Activated naive CD4-positive, alpha-beta T cell treated with anti-CD3 and anti-CD28 coated beads, Interleukin-2, amount 10 ng/mL, durations not matched to agents 7 days and 5 days (primary cell): ENCODE measurements at regions not wholly inside any gene's neighbourhood (a gene's known extent, or its start where the extent isn't known, plus 50 kb on each side); places are given as distances from the start of the nearest gene placed in this dataset.

Source experiments
- CTCF ChIA-PET: fragments of 350-600 bp; sonication (Branson Sonifier 250); formaldehyde crosslinking; loops from one replicate; lab custom pipeline; 2021; ENCODE audit warnings: antibody characterized with exemption; lab: Charles Lee
- DNase-seq: peaks from one replicate; pipeline ENCODE4 v3.0.0-alpha.2; 2020
- H3K27ac Mint-ChIP-seq: one replicate; pipeline ENCODE4 v1.8.0; 2021; ENCODE audit warnings: mild to moderate bottlenecking, moderate library complexity, mixed read lengths
- H3K27me3 Mint-ChIP-seq: one replicate; pipeline ENCODE4 v1.8.0; 2021; ENCODE audit warnings: mild to moderate bottlenecking, mixed read lengths
- H3K36me3 Mint-ChIP-seq: one replicate; pipeline ENCODE4 v1.8.0; 2021; ENCODE audit warnings: mixed read lengths
- H3K4me1 Mint-ChIP-seq: one replicate; pipeline ENCODE4 v1.8.0; 2021; ENCODE audit warnings: mixed read lengths
- H3K4me3 Mint-ChIP-seq: one replicate; pipeline ENCODE4 v1.8.0; 2021; ENCODE audit warnings: mild to moderate bottlenecking, moderate library complexity, mixed read lengths
- H3K9me3 Mint-ChIP-seq: one replicate; pipeline ENCODE4 v1.8.0; 2021; ENCODE audit warnings: mixed read lengths

DNA sequence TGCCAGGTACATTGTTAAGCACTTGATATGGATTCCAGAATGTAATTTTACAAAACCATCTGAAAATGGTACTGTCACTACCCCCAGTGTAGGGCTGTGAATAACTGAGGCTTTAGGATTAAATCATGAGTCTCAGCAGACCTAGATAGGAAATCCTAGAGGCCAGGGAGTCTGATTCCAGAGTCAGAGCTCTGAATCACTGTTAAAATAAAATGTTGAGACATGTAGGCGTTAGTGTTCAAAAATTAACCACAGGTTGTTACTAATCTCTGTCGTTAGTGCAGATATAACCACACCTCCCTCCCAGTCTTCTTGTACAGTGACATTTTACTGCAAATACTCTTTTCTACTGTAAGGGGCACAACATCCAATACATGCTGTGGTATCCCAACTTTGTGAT lies 1828.8 kb downstream of the MAT2B start:
- Mint-ChIP-seq H3K27ac (no peak overlapping the region), H3K9me3 (peaks cover 3% of the 10 kb centered on the region), H3K4me3 (no peak overlapping the region), H3K36me3 (no peaks in the 10 kb centered on the region), H3K27me3 (no peaks in the 10 kb centered on the region), H3K4me1 (no peaks in the 10 kb centered on the region)
- CTCF ChIA-PET = no interaction called here
- no peak for DNase-seq

- Mint-ChIP-seq H3K4me3 (no peak overlapping the region), H3K36me3 (no peaks in the 10 kb centered on the region), H3K27me3 (no peaks in the 10 kb centered on the region), H3K9me3 (peaks cover 2% of the 10 kb centered on the region), H3K4me1 (no peaks in the 10 kb centered on the region), H3K27ac (no peak overlapping the region)
- CTCF ChIA-PET = no interaction called here
- no peak for DNase-seq
Observed at GRCh38 chr5:165349735-165350134, 1844.3 kb downstream of the MAT2B start.

DNA sequence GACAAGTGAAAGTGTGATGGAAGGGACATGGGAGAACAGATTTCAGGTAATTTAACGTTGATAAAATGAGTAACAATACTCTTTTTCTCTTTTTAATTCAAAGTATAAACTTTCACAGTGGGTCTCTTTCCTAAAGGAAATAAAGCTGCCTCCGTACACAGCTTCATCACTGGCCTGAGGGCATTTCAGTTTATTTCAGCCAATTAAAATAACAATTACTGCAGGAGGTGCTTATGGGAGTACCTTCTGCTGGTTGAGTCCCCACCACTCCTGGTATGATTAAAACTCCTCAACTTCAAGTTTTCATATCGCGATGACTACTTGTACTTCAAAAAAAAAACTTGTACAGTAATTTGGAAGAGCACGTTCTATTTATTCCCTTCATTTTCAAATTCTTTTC lies 1845.9 kb downstream of the MAT2B start:
- Mint-ChIP-seq H3K27me3 (no peaks in the 10 kb centered on the region), H3K4me3 (no peak overlapping the region), H3K9me3 (peaks cover 4% of the 10 kb centered on the region), H3K36me3 (no peaks in the 10 kb centered on the region), H3K4me1 (no peaks in the 10 kb centered on the region), H3K27ac (no peak overlapping the region)
- CTCF ChIA-PET = no interaction called here
- no peak for DNase-seq

GRCh38 chr5:165360366-165360765 lies 1854.9 kb downstream of the MAT2B start:
- Mint-ChIP-seq H3K36me3 (no peaks in the 10 kb centered on the region), H3K4me3 (no peak overlapping the region), H3K27ac (no peak overlapping the region), H3K9me3 (peaks cover 2% of the 10 kb centered on the region), H3K4me1 (no peaks in the 10 kb centered on the region), H3K27me3 (no peaks in the 10 kb centered on the region)
- no peak for DNase-seq
- CTCF ChIA-PET = no interaction called here

GRCh38 chr5:165360784-165361542 lies 1855.5 kb downstream of the MAT2B start:
- H3K27ac Mint-ChIP-seq = no peak overlapping the region
- H3K27me3 Mint-ChIP-seq = no peaks in the 10 kb centered on the region
- CTCF ChIA-PET = no interaction called here
- no peak for DNase-seq
- H3K9me3 Mint-ChIP-seq = no peaks in the 10 kb centered on the region
- no peaks in the 10 kb centered on the region for H3K36me3 Mint-ChIP-seq
- H3K4me1 Mint-ChIP-seq = no peaks in the 10 kb centered on the region
- no peak overlapping the region for H3K4me3 Mint-ChIP-seq

DNA sequence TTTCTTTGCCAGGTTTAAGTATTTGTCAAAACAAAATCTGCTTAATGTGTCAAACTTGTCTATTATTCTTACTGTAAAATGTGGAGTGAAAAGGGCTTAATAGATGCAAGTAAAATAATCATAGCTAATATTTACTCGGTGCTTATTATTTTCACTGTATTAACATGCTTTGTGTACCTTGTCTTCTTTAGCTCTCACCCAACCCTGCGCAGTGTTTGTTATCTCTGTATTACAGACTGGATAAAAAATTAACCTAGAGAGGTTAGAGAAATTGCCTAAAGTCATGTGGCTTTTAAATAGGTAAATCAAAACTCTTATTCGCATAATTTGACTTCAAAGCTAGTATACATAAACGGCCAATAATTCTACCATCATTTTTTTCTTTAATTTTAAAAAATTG lies 1864.8 kb downstream of the MAT2B start:
- no peak for DNase-seq
- CTCF ChIA-PET = no interaction called here
- H3K27ac Mint-ChIP-seq = no peak overlapping the region
- H3K4me1 Mint-ChIP-seq = no peaks in the 10 kb centered on the region
- no peaks in the 10 kb centered on the region for H3K27me3 Mint-ChIP-seq
- no peaks in the 10 kb centered on the region for H3K36me3 Mint-ChIP-seq
- no peak overlapping the region for H3K4me3 Mint-ChIP-seq
- no peaks in the 10 kb centered on the region for H3K9me3 Mint-ChIP-seq

DNA sequence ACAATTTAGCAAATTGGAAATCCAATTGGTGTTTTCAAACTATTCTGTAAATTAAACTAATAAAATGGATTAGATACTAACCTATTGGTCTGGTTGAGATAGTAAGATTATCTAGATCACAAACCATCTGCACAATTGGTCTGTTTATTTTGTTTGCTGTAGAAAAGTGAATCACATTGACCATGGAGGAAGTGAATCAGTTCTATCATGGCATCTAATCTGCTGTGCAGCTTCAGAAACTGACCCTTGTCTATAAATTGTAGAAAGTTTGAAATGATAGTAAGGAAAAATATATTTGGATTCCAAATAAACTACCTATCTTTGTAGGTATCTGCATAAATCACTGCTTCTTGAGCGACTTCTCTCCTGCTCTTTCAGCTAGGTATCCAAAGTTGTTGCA lies 1865.4 kb downstream of the MAT2B start:
- CTCF ChIA-PET = no interaction called here
- no peaks in the 10 kb centered on the region for H3K9me3 Mint-ChIP-seq
- no peak overlapping the region for H3K27ac Mint-ChIP-seq

DNA sequence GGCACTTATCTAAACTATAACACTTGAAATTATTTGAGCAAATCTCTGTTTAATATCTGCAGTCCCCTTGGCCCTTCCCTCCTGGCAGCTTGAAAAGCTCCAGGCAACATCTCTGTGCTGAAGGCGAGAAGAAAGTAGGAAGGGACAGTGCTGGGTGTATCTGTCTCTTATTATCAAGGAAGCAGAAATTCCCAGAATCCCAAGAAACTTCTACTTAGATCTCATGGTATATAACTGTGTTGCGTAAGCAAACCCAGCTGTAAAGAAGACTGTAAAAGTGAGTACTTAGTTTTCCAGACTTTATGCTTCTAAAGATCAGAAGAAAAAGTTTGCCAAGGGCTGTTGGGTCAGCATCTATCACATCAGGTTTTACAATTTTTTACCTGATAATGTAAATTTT lies 1869.8 kb downstream of the MAT2B start:
- Mint-ChIP-seq H3K27ac (no peak overlapping the region), H3K36me3 (no peaks in the 10 kb centered on the region), H3K4me3 (no peak overlapping the region), H3K4me1 (no peaks in the 10 kb centered on the region), H3K27me3 (no peaks in the 10 kb centered on the region), H3K9me3 (peaks cover 2% of the 10 kb centered on the region)
- CTCF ChIA-PET = no interaction called here
- DNase-seq = no peak

More for the DNA sequence above, 1865.4 kb downstream of the MAT2B start:
- no peak for DNase-seq
- Mint-ChIP-seq H3K27me3 (no peaks in the 10 kb centered on the region), H3K36me3 (no peaks in the 10 kb centered on the region), H3K4me1 (no peaks in the 10 kb centered on the region), H3K4me3 (no peak overlapping the region)

DNA sequence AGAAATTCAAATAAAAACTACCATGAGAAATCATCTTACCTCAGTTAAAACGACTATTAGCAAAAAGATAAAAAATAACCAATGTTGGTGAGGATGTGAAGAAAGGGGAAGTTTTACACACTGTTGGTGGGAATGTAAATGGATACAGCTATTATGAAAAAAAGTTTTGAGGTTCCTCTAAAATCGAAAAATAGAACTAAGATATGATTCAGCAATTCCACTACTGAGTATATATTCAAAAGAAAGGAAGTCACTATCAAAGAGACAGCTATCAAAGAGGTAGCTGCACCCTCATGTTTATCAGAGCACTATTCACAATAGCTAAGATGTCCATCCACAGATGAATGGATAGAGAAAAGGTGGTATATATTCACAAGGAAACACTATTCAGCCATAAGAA lies 1888.4 kb downstream of the MAT2B start:
- Mint-ChIP-seq H3K27ac (no peak overlapping the region), H3K9me3 (peaks cover 2% of the 10 kb centered on the region), H3K4me1 (no peaks in the 10 kb centered on the region), H3K4me3 (no peak overlapping the region), H3K27me3 (no peaks in the 10 kb centered on the region), H3K36me3 (no peaks in the 10 kb centered on the region)
- CTCF ChIA-PET = no interaction called here
- DNase-seq = no peak

- H3K4me3 Mint-ChIP-seq = no peak overlapping the region
- no peaks in the 10 kb centered on the region for H3K4me1 Mint-ChIP-seq
- H3K27ac Mint-ChIP-seq = no peak overlapping the region
- no peaks in the 10 kb centered on the region for H3K27me3 Mint-ChIP-seq
- peaks cover 2% of the 10 kb centered on the region for H3K9me3 Mint-ChIP-seq
- H3K36me3 Mint-ChIP-seq = no peaks in the 10 kb centered on the region
- CTCF ChIA-PET = no interaction called here
- DNase-seq = no peak
Observed at GRCh38 chr5:165397516-165397915, 1892.1 kb downstream of the MAT2B start.

DNA sequence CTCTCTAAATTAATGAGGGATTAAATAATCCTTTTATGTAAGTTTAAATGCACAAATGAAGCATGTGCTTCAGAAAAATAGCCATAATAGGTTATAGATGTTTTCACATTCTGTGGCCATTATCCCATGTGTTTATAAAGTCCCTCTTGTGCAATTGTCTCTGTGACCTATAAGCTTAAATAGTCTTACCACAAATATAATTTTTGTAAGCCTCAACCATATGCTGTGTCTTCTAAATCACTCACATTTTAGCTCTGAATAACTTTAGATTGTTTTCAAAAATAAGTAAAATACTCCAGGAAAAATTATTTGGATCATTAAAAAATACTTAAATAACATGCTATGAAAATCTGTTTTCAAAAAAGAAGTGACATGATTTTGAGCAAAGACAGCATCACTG lies 1894.7 kb downstream of the MAT2B start:
- Mint-ChIP-seq H3K9me3 (peaks cover 2% of the 10 kb centered on the region), H3K4me3 (no peak overlapping the region), H3K27me3 (no peaks in the 10 kb centered on the region), H3K27ac (no peak overlapping the region), H3K4me1 (no peaks in the 10 kb centered on the region), H3K36me3 (no peaks in the 10 kb centered on the region)
- CTCF ChIA-PET = no interaction called here
- DNase-seq = no peak

- H3K27ac Mint-ChIP-seq = no peak overlapping the region
- no peaks in the 10 kb centered on the region for H3K36me3 Mint-ChIP-seq
- no peak for DNase-seq
- H3K9me3 Mint-ChIP-seq = peaks cover 5% of the 10 kb centered on the region
- no peaks in the 10 kb centered on the region for H3K27me3 Mint-ChIP-seq
- CTCF ChIA-PET = no interaction called here
- no peaks in the 10 kb centered on the region for H3K4me1 Mint-ChIP-seq
- no peak overlapping the region for H3K4me3 Mint-ChIP-seq
Observed at GRCh38 chr5:165404917-165405316, 1899.5 kb downstream of the MAT2B start.

GRCh38 chr5:165405340-165405739 lies 1899.9 kb downstream of the MAT2B start:
- DNase-seq = no peak
- Mint-ChIP-seq H3K4me3 (no peak overlapping the region), H3K27me3 (no peaks in the 10 kb centered on the region), H3K27ac (no peak overlapping the region), H3K9me3 (peaks cover 6% of the 10 kb centered on the region), H3K36me3 (no peaks in the 10 kb centered on the region), H3K4me1 (no peaks in the 10 kb centered on the region)
- CTCF ChIA-PET = no interaction called here

- peaks cover 6% of the 10 kb centered on the region for H3K9me3 Mint-ChIP-seq
- H3K36me3 Mint-ChIP-seq = no peaks in the 10 kb centered on the region
- no peak for DNase-seq
- no peak overlapping the region for H3K27ac Mint-ChIP-seq
- H3K4me1 Mint-ChIP-seq = no peaks in the 10 kb centered on the region
- CTCF ChIA-PET = no interaction called here
- H3K27me3 Mint-ChIP-seq = no peaks in the 10 kb centered on the region
- H3K4me3 Mint-ChIP-seq = no peak overlapping the region
Observed at GRCh38 chr5:165407352-165407751, 1901.9 kb downstream of the MAT2B start.

GRCh38 chr5:165410476-165410875 lies 1905.1 kb downstream of the MAT2B start:
- H3K36me3 Mint-ChIP-seq = no peaks in the 10 kb centered on the region
- no peak for DNase-seq
- H3K27ac Mint-ChIP-seq = no peak overlapping the region
- no peaks in the 10 kb centered on the region for H3K27me3 Mint-ChIP-seq
- H3K4me1 Mint-ChIP-seq = no peaks in the 10 kb centered on the region
- H3K4me3 Mint-ChIP-seq = no peak overlapping the region
- H3K9me3 Mint-ChIP-seq = peaks cover 18% of the 10 kb centered on the region
- CTCF ChIA-PET = no interaction called here
